H1 (cell line): ENCODE measurements at regions not wholly inside any gene's neighbourhood (a gene's known extent, or its start where the extent isn't known, plus 50 kb on each side); places are given as distances from the start of the nearest gene placed in this dataset.

ENCODE experiments used
- CTCF ChIA-PET: fragments of 300-600 bp; sonication (Branson Sonifier 250); formaldehyde crosslinking; loops from one replicate; lab custom pipeline; 2021; ENCODE audit not compliant: partially characterized antibody; lab: Charles Lee
- POLR2A ChIA-PET: fragments of 300-600 bp; sonication (Branson Sonifier 250); formaldehyde crosslinking; loops from one replicate; lab custom pipeline; 2021; ENCODE audit warnings: inconsistent platforms; ENCODE audit not compliant: partially characterized antibody; lab: Charles Lee
- DNase-seq, 2 experiments: peaks; one replicate each; pipeline versions ENCODE4 v3.0.0 to v3.0.0-alpha.2; 2010 to 2022; ENCODE audit warnings: low spot score in 2 of 2, low read depth in 1 of 2, mixed read lengths in 1 of 2
- FAIRE-seq: peaks from 2 replicates; lab custom pipeline; 2011; peaks lifted over from hg19 to GRCh38; lab: Jason Lieb, UNC
- H2AFZ ChIP-seq: 2 replicates; pipeline ENCODE4 v1.8.1; 2012; ENCODE audit warnings: low read length, inconsistent platforms
- H2AK5ac ChIP-seq: 2 replicates; pipeline ENCODE4 v1.6.1; 2013; ENCODE audit warnings: low read depth, low read length
- H2BK120ac ChIP-seq: replicated peaks from 2 replicates; pipeline ENCODE3; 2013; ENCODE audit warnings: low read depth, low read length, inconsistent platforms
- H2BK12ac ChIP-seq: 2 replicates; pipeline ENCODE4 v1.6.1; 2013; ENCODE audit warnings: low read depth, low read length
- H2BK15ac ChIP-seq: 2 replicates; pipeline ENCODE4 v1.6.1; 2013; ENCODE audit warnings: low read length
- H2BK20ac ChIP-seq: 2 replicates; pipeline ENCODE4 v1.6.1; 2013; ENCODE audit warnings: low read length
- H2BK5ac ChIP-seq: 2 replicates; pipeline ENCODE4 v1.6.1; 2013; ENCODE audit warnings: low read depth, low read length
- H3K14ac ChIP-seq: 2 replicates; pipeline ENCODE4 v1.6.1; 2013; ENCODE audit warnings: inconsistent platforms; ENCODE audit not compliant: insufficient read length
- H3K18ac ChIP-seq: 2 replicates; pipeline ENCODE4 v1.6.1; 2013; ENCODE audit warnings: low read length; ENCODE audit errors: extremely low read depth
- H3K23ac ChIP-seq: 2 replicates; pipeline ENCODE4 v1.6.1; 2013; ENCODE audit warnings: inconsistent platforms; ENCODE audit not compliant: insufficient read length
- H3K23me2 ChIP-seq: 2 replicates; pipeline ENCODE4 v1.6.1; 2013; ENCODE audit warnings: low read depth, low read length
- H3K27ac ChIP-seq: 2 replicates; pipeline ENCODE4 v1.6.1; 2011; ENCODE audit warnings: low read depth, low read length, inconsistent platforms
- H3K27me3 ChIP-seq, 4 experiments: replicated peaks in 1 of 4; 1 replicate in 1 of 4; 2 replicates in 3 of 4; pipeline versions ENCODE4 v1.6.1 to v1.8.1; 2011 to 2013; ENCODE audit warnings: low read length in 3 of 4, mild to moderate bottlenecking in 3 of 4, inconsistent platforms in 2 of 4, mixed read lengths in 2 of 4, moderate library complexity in 1 of 4; ENCODE audit not compliant: control insufficient read depth in 3 of 4, insufficient read depth in 3 of 4; ENCODE audit errors: extremely low read depth in 1 of 4
- H3K36me3 ChIP-seq, 4 experiments: 2 replicates each; pipeline versions ENCODE4 v1.6.1 to v1.8.1; 2011 to 2013; ENCODE audit warnings: mild to moderate bottlenecking in 4 of 4, low read length in 3 of 4, moderate library complexity in 2 of 4, control low read depth in 1 of 4, inconsistent platforms in 1 of 4; ENCODE audit not compliant: insufficient read depth in 4 of 4, control insufficient read depth in 2 of 4
- H3K4ac ChIP-seq: replicated peaks from 2 replicates; pipeline ENCODE3; 2013; ENCODE audit warnings: low read length, low read depth, mixed read lengths, inconsistent platforms; ENCODE audit not compliant: insufficient read length
- H3K4me1 ChIP-seq, 4 experiments: replicated peaks in 1 of 4; 1 replicate in 1 of 4; 2 replicates in 3 of 4; pipeline versions ENCODE4 v1.6.1 to v1.8.1; 2011 to 2013; ENCODE audit warnings: low read length in 3 of 4, inconsistent platforms in 2 of 4, mixed read lengths in 1 of 4; ENCODE audit not compliant: insufficient read depth in 4 of 4, control insufficient read depth in 3 of 4
- H3K4me2 ChIP-seq, 2 experiments: 2 replicates each; pipeline versions ENCODE4 v1.6.1 to v1.8.1; 2011 to 2013; ENCODE audit warnings: low read depth in 2 of 2, low read length in 2 of 2, control low read depth in 1 of 2, inconsistent platforms in 1 of 2, mild to moderate bottlenecking in 1 of 2; ENCODE audit not compliant: insufficient read depth in 1 of 2
- H3K4me3 ChIP-seq, 4 experiments: fragments of 200-600, 300-600 bp in 1 of 4; sonication (generic), shearing (Covaris generic), sonication (Bioruptor Twin) in 1 of 4; 2 replicates each; pipeline versions ENCODE4 v1.5.1 to v1.8.1; 2011 to 2016; ENCODE audit warnings: low read length in 4 of 4, low read depth in 3 of 4, control low read depth in 2 of 4, inconsistent platforms in 2 of 4, mild to moderate bottlenecking in 2 of 4, mixed read lengths in 1 of 4, moderate library complexity in 1 of 4; ENCODE audit not compliant: insufficient read depth in 2 of 4; ENCODE audit errors: extremely low read depth in 1 of 4
- H3K56ac ChIP-seq: replicated peaks from 2 replicates; pipeline ENCODE3; 2013; ENCODE audit warnings: low read depth, mild to moderate bottlenecking, mixed read lengths, low read length, inconsistent platforms; ENCODE audit not compliant: insufficient read length
- H3K79me1 ChIP-seq: 2 replicates; pipeline ENCODE4 v1.6.1; 2013; ENCODE audit warnings: low read depth, low read length, control low read depth
- H3K79me2 ChIP-seq, 2 experiments: 2 replicates each; pipeline versions ENCODE4 v1.6.1 to v1.8.1; 2012 to 2013; ENCODE audit warnings: low read length in 2 of 2, mild to moderate bottlenecking in 2 of 2, inconsistent platforms in 1 of 2; ENCODE audit not compliant: insufficient read depth in 2 of 2, control insufficient read depth in 1 of 2
- H3K9ac ChIP-seq, 4 experiments: replicated peaks in 1 of 4; 1 replicate in 1 of 4; 2 replicates in 3 of 4; pipeline versions ENCODE4 v1.6.1 to v1.8.1; 2011 to 2013; ENCODE audit warnings: low read depth in 3 of 4, low read length in 3 of 4, control low read depth in 2 of 4, mild to moderate bottlenecking in 2 of 4, moderate library complexity in 2 of 4, inconsistent platforms in 1 of 4; ENCODE audit errors: extremely low read depth in 1 of 4
- H3K9me3 ChIP-seq, 2 experiments: 2 replicates each; pipeline versions ENCODE4 v1.6.1 to v1.8.1; 2012 to 2013; ENCODE audit warnings: mild to moderate bottlenecking in 2 of 2, moderate library complexity in 2 of 2, control low read depth in 1 of 2, inconsistent platforms in 1 of 2, low read depth in 1 of 2, low read length in 1 of 2, mixed read lengths in 1 of 2; ENCODE audit not compliant: insufficient read depth in 2 of 2
- H4K20me1 ChIP-seq, 2 experiments: replicated peaks in 1 of 2; 2 replicates each; pipeline versions ENCODE3 to v1.8.1; 2011 to 2013; ENCODE audit warnings: inconsistent platforms in 2 of 2, low read length in 2 of 2, mild to moderate bottlenecking in 1 of 2; ENCODE audit not compliant: insufficient read depth in 2 of 2, control insufficient read depth in 1 of 2
- H4K5ac ChIP-seq: 2 replicates; pipeline ENCODE4 v1.6.1; 2013; ENCODE audit warnings: low read length, low read depth, mixed read lengths, inconsistent platforms; ENCODE audit not compliant: insufficient read length
- H4K8ac ChIP-seq: 2 replicates; pipeline ENCODE4 v1.8.0; 2013; ENCODE audit warnings: mild to moderate bottlenecking, moderate library complexity, low read length, inconsistent platforms; ENCODE audit not compliant: insufficient read depth; ENCODE audit errors: extremely low read depth
- H4K91ac ChIP-seq: replicated peaks from 2 replicates; pipeline ENCODE3; 2013; ENCODE audit warnings: low read length, mixed read lengths, inconsistent platforms; ENCODE audit not compliant: insufficient read length
- CREB1 ChIP-seq: IDR thresholded peaks from 2 replicates; pipeline ENCODE4 v1.6.1; 2012; ENCODE audit warnings: inconsistent platforms
- POLR2AphosphoS5 ChIP-seq: IDR thresholded peaks from 2 replicates; pipeline ENCODE4 v1.6.1; 2011; ENCODE audit warnings: low read depth, low read length
- RFX5 ChIP-seq: IDR thresholded peaks from 2 replicates; pipeline ENCODE4 v1.6.1; 2011; ENCODE audit warnings: low read depth, low read length, improper control_type of control experiment, borderline replicate concordance
- TEAD4 ChIP-seq: IDR thresholded peaks from 2 replicates; pipeline ENCODE4 v1.6.1; 2012; ENCODE audit warnings: low read depth, low read length, inconsistent platforms, mixed read lengths
- USF2 ChIP-seq: IDR thresholded peaks from 2 replicates; pipeline ENCODE4 v1.6.1; 2011; ENCODE audit warnings: low read length, improper control_type of control experiment

GRCh38 chr17:68800751-68801150 lies 154.4 kb downstream of the ABCA8 start:
- no peak overlapping the region for H2BK20ac ChIP-seq
- no peak overlapping the region for H3K18ac ChIP-seq
- H3K23me2 ChIP-seq = no peaks in the 10 kb centered on the region
- no peaks in the 10 kb centered on the region for H3K4me1 ChIP-seq
- no peak overlapping the region for H2AK5ac ChIP-seq
- no peaks in the 10 kb centered on the region for H3K79me2 ChIP-seq
- H3K9ac ChIP-seq = no peak overlapping the region
- TF ChIP-seq POLR2AphosphoS5 (no peak), RFX5 (no peak), TEAD4 (no peak), CREB1 (no peak), USF2 (no peak)
- TF ChIP-seq, all 59 proteins: peak for 0
- no peak for DNase-seq
- H3K27ac ChIP-seq = no peak overlapping the region
- no peak overlapping the region for H3K56ac ChIP-seq
- no peak overlapping the region for H2BK120ac ChIP-seq
- H4K20me1 ChIP-seq = no peaks in the 10 kb centered on the region
- H4K91ac ChIP-seq = no peak overlapping the region
- no peak for FAIRE-seq
- H3K4me2 ChIP-seq = no peak overlapping the region
- no peak overlapping the region for H3K4me3 ChIP-seq
- POLR2A ChIA-PET = no interaction called here
- H3K9me3 ChIP-seq = no peaks in the 10 kb centered on the region
- H2AFZ ChIP-seq = no peak overlapping the region
- H2BK12ac ChIP-seq = no peak overlapping the region
- H2BK15ac ChIP-seq = no peak overlapping the region
- no peak overlapping the region for H3K14ac ChIP-seq
- H4K5ac ChIP-seq = no peak overlapping the region
- no peaks in the 10 kb centered on the region for H3K79me1 ChIP-seq
- CTCF ChIA-PET = no interaction called here
- no peak overlapping the region for H2BK5ac ChIP-seq
- no peaks in the 10 kb centered on the region for H3K36me3 ChIP-seq
- no peak overlapping the region for H3K4ac ChIP-seq
- no peaks in the 10 kb centered on the region; a peak in 1 of 7 replicates for H3K27me3 ChIP-seq
- no peak overlapping the region for H4K8ac ChIP-seq
- H3K23ac ChIP-seq = no peak overlapping the region
